Choroid plexus epithelial cell (primary cell): ENCODE measurements at regions not wholly inside any gene's neighbourhood (a gene's known extent, or its start where the extent isn't known, plus 50 kb on each side); places are given as distances from the start of the nearest gene placed in this dataset.

ENCODE experiments used
- DNase-seq: peaks from one replicate; pipeline ENCODE4 v3.0.0-alpha.2; 2010; ENCODE audit warnings: low read depth
- H3K4me3 ChIP-seq: 2 replicates; pipeline ENCODE4 v1.5.1; 2011; ENCODE audit warnings: low read depth, mild to moderate bottlenecking, control low read depth, low read length, moderate library complexity
- CTCF ChIP-seq: conservative IDR thresholded peaks from 2 replicates; pipeline ENCODE4 v1.5.1; 2011; ENCODE audit warnings: low read depth, mild to moderate bottlenecking, control low read depth, inconsistent platforms, low read length, moderate library complexity

- DNase-seq = no peak
- TF ChIP-seq CTCF = no peak
- no peak overlapping the region for H3K4me3 ChIP-seq
These were observed 112.7 kb downstream of the OXSM start for GRCh38 chr3:25902586-25902985.

- no peak overlapping the region for H3K4me3 ChIP-seq
- no peak for TF ChIP-seq CTCF
These were observed 113.7 kb downstream of the OXSM start for GRCh38 chr3:25903371-25904129.

GRCh38 chr3:25904206-25904605, 114.3 kb downstream of the OXSM start:
- DNase-seq = no peak
- TF ChIP-seq CTCF = no peak
- H3K4me3 ChIP-seq = no peak overlapping the region

More at GRCh38 chr3:25903371-25904129, 113.7 kb downstream of the OXSM start:
- DNase-seq = no peak

- no peak for DNase-seq
- H3K4me3 ChIP-seq = no peak overlapping the region
- no peak for TF ChIP-seq CTCF
These were observed 116.4 kb downstream of the OXSM start for GRCh38 chr3:25906132-25906906.

GRCh38 chr3:25907081-25907480, 117.2 kb downstream of the OXSM start:
- no peak for DNase-seq
- no peak for TF ChIP-seq CTCF
- H3K4me3 ChIP-seq = no peak overlapping the region

- no peak overlapping the region for H3K4me3 ChIP-seq
- no peak for DNase-seq
- no peak for TF ChIP-seq CTCF
These were observed 120.2 kb downstream of the OXSM start for GRCh38 chr3:25910105-25910504.
